ENCODE measurements at regions not wholly inside any gene's neighbourhood (a gene's known extent, or its start where the extent isn't known, plus 50 kb on each side); places are given as distances from the start of the nearest gene placed in this dataset.

- Histone ChIP-seq H3K4me1 (ENCODE audit: insufficient read depth, low read length) (peaks cover 16% of the 10 kb centered on the region), H3K4me2 (ENCODE audit: insufficient read depth, low read length) (no peak overlapping the region), H3K4me3 (ENCODE audit: insufficient read depth, low read length) (no peak overlapping the region), H3K27me3 (ENCODE audit: insufficient read depth, low read length) (no peaks in the 10 kb centered on the region), H3K27ac (ENCODE audit: low read depth, low read length) (no peak overlapping the region), H3K9me3 (ENCODE audit: low read depth, low read length) (no peaks in the 10 kb centered on the region), H3K79me2 (ENCODE audit: insufficient read depth, low read length) (no peaks in the 10 kb centered on the region), H3K36me3 (ENCODE audit: insufficient read depth, low read length) (no peaks in the 10 kb centered on the region), H4K20me1 (ENCODE audit: insufficient read depth, low read length) (no peaks in the 10 kb centered on the region), H2AFZ (ENCODE audit: low read length) (no peak overlapping the region)
- no peak for TF ChIP-seq CTCF (IDR thresholded peaks at IDR 0.05; ENCODE audit: extremely low read depth, low read depth, low read length)
- DNase-seq (ENCODE audit: insufficient read length, low spot score, missing footprints) = no peak
Measured at GRCh38 chr12:75701859-75702258, 190.4 kb upstream of the KRR1 start.

- DNase-seq (ENCODE audit: insufficient read length, low spot score, missing footprints) = no peak
- H3K4me2 ChIP-seq (ENCODE audit: insufficient read depth, low read length) = no peak overlapping the region
Measured at GRCh38 chr12:75699728-75700496, 188.5 kb upstream of the KRR1 start.

DNA sequence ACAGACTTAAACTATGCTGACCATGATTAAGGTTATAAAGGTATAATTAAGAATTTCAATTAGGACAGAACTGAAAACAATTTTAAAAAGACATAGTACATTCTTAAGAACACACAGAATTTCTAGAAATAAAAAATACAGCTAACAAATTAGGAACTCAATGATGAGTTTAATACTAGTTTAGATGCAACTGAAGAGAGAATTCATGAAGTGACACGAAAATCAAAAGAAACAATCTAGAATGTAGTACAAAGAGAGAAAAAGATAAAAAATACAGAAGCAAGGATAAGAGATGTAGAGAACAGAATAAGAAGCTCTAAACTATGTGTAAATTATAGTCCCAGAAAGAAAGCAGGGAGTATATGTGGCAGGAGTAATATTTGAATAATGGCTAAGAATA, 187.8 kb upstream of the KRR1 start:
- H3K4me1 ChIP-seq (ENCODE audit: insufficient read depth, low read length) = peaks cover 2% of the 10 kb centered on the region
- H3K4me2 ChIP-seq (ENCODE audit: insufficient read depth, low read length) = no peak overlapping the region
- no peaks in the 10 kb centered on the region for H3K27me3 ChIP-seq (ENCODE audit: insufficient read depth, low read length)
- no peak for DNase-seq (ENCODE audit: insufficient read length, low spot score, missing footprints)
- no peaks in the 10 kb centered on the region for H3K9me3 ChIP-seq (ENCODE audit: low read depth, low read length)
- H3K27ac ChIP-seq (ENCODE audit: low read depth, low read length) = no peak overlapping the region
- TF ChIP-seq CTCF (IDR thresholded peaks at IDR 0.05; ENCODE audit: extremely low read depth, low read depth, low read length) = no peak
- H3K4me3 ChIP-seq (ENCODE audit: insufficient read depth, low read length) = no peak overlapping the region
- no peaks in the 10 kb centered on the region for H3K79me2 ChIP-seq (ENCODE audit: insufficient read depth, low read length)
- no peak overlapping the region for H2AFZ ChIP-seq (ENCODE audit: low read length)
- no peaks in the 10 kb centered on the region for H4K20me1 ChIP-seq (ENCODE audit: insufficient read depth, low read length)
- no peaks in the 10 kb centered on the region for H3K36me3 ChIP-seq (ENCODE audit: insufficient read depth, low read length)

More at GRCh38 chr12:75699728-75700496, 188.5 kb upstream of the KRR1 start:
- TF ChIP-seq CTCF (IDR thresholded peaks at IDR 0.05; ENCODE audit: extremely low read depth, low read depth, low read length) = no peak
- no peaks in the 10 kb centered on the region for H3K27me3 ChIP-seq (ENCODE audit: insufficient read depth, low read length)
- H3K36me3 ChIP-seq (ENCODE audit: insufficient read depth, low read length) = no peaks in the 10 kb centered on the region
- no peak overlapping the region for H3K27ac ChIP-seq (ENCODE audit: low read depth, low read length)
- H3K4me3 ChIP-seq (ENCODE audit: insufficient read depth, low read length) = no peak overlapping the region
- no peaks in the 10 kb centered on the region for H3K79me2 ChIP-seq (ENCODE audit: insufficient read depth, low read length)
- H3K9me3 ChIP-seq (ENCODE audit: low read depth, low read length) = no peaks in the 10 kb centered on the region
- no peaks in the 10 kb centered on the region for H4K20me1 ChIP-seq (ENCODE audit: insufficient read depth, low read length)
- peaks cover under 1% of the 10 kb centered on the region for H3K4me1 ChIP-seq (ENCODE audit: insufficient read depth, low read length)
- peak overlapping the region; percentile 51 for H2AFZ ChIP-seq (ENCODE audit: low read length)

DNA sequence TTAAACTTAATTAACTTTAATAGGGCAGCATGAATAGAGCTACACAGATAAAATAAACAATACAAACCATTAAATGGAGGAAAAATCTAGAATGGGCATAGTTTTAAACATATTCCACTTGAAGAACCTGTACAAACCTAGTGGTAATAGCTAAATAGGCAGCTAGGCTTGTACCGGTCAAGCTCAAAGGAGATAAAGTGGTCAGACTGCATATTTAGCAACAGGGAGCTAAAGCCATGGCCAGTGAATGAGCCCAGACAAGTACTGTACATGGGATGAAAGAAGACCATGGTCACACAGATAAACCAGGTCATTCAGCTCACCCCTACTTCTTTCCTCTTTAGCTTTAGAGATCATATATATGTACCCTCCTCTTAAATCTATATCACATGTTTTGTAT, 186.6 kb upstream of the KRR1 start:
- Histone ChIP-seq H3K4me3 (ENCODE audit: insufficient read depth, low read length) (no peak overlapping the region), H2AFZ (ENCODE audit: low read length) (no peak overlapping the region), H3K27ac (ENCODE audit: low read depth, low read length) (no peak overlapping the region), H3K36me3 (ENCODE audit: insufficient read depth, low read length) (no peaks in the 10 kb centered on the region), H3K4me1 (ENCODE audit: insufficient read depth, low read length) (peaks cover 2% of the 10 kb centered on the region), H3K79me2 (ENCODE audit: insufficient read depth, low read length) (no peaks in the 10 kb centered on the region), H3K27me3 (ENCODE audit: insufficient read depth, low read length) (no peaks in the 10 kb centered on the region), H3K9me3 (ENCODE audit: low read depth, low read length) (no peaks in the 10 kb centered on the region), H3K4me2 (ENCODE audit: insufficient read depth, low read length) (no peak overlapping the region), H4K20me1 (ENCODE audit: insufficient read depth, low read length) (no peaks in the 10 kb centered on the region)
- no peak for TF ChIP-seq CTCF (IDR thresholded peaks at IDR 0.05; ENCODE audit: extremely low read depth, low read depth, low read length)
- no peak for DNase-seq (ENCODE audit: insufficient read length, low spot score, missing footprints)
